SU-DHL-6 (cell line): ENCODE measurements at regions not wholly inside any gene's neighbourhood (a gene's known extent, or its start where the extent isn't known, plus 50 kb on each side); places are given as distances from the start of the nearest gene placed in this dataset.

Experiments used
- CTCF ChIP-seq: fragments of 200-600 bp; sonication (generic); IDR thresholded peaks from one replicate; pipeline ENCODE4 v1.5.1; 2017; ENCODE audit warnings: antibody characterized with exemption, mild to moderate bottlenecking, low read length, moderate library complexity; ENCODE audit not compliant: insufficient read depth, poor library complexity, severe bottlenecking
- EZH2phosphoT487 ChIP-seq: fragments of 200-600 bp; sonication (generic), shearing (Covaris generic); conservative IDR thresholded peaks from 2 replicates; pipeline ENCODE4 v1.6.1; 2018; ENCODE audit warnings: mild to moderate bottlenecking, antibody characterized with exemption, low read length, moderate library complexity, mixed read lengths

- TF ChIP-seq CTCF = no peak
- TF ChIP-seq EZH2phosphoT487 = no peak
These were observed 586.0 kb upstream of the MDGA2 start for GRCh38 chr14:48261436-48261835.
